Nephron (organoid): ENCODE measurements at regions not wholly inside any gene's neighbourhood (a gene's known extent, or its start where the extent isn't known, plus 50 kb on each side); places are given as distances from the start of the nearest gene placed in this dataset.

ENCODE experiments used
- H3K27ac Mint-ChIP-seq, 3 experiments: 2 replicates each; pipeline ENCODE4 v1.8.0; 2020; ENCODE audit warnings: mixed read lengths in 3 of 3, mild to moderate bottlenecking in 2 of 3, moderate library complexity in 1 of 3
- H3K27me3 Mint-ChIP-seq: 2 replicates; pipeline ENCODE4 v1.8.0; 2021; ENCODE audit warnings: low read depth, mild to moderate bottlenecking, moderate library complexity, mixed read lengths
- H3K36me3 Mint-ChIP-seq: 2 replicates; pipeline ENCODE4 v1.8.0; 2020; ENCODE audit warnings: low read depth, mixed read lengths
- H3K4me1 Mint-ChIP-seq: 2 replicates; pipeline ENCODE4 v1.8.0; 2020; ENCODE audit warnings: mixed read lengths
- H3K4me3 Mint-ChIP-seq, 3 experiments: 2 replicates each; pipeline ENCODE4 v1.8.0; 2020; ENCODE audit warnings: mild to moderate bottlenecking in 3 of 3, mixed read lengths in 3 of 3, moderate library complexity in 2 of 3
- H3K9me3 Mint-ChIP-seq: 2 replicates; pipeline ENCODE4 v1.8.0; 2020; ENCODE audit warnings: mixed read lengths
- CTCF ChIP-seq, 3 experiments: fragments of 200-600 bp; sonication (generic); IDR thresholded peaks; one replicate each; pipeline ENCODE4 v1.5.0; 2021; ENCODE audit warnings: antibody characterized with exemption in 3 of 3; ENCODE audit not compliant: unreplicated experiment in 3 of 3

- TF ChIP-seq CTCF (IDR thresholded peaks at IDR 0.05; ENCODE audit: unreplicated experiment in 3 of 3): no peak
- Mint-ChIP-seq H3K27me3 (peaks cover 6% of the 10 kb centered on the region), H3K9me3 (no peaks in the 10 kb centered on the region), H3K36me3 (no peaks in the 10 kb centered on the region), H3K4me1 (peaks cover 33% of the 10 kb centered on the region), H3K27ac (no peak overlapping the region), H3K4me3 (no peak overlapping the region)
These were observed 485.4 kb downstream of the IRX1 start for GRCh38 chr5:4081059-4081458.

GRCh38 chr5:4081466-4081865 is 485.8 kb downstream of the IRX1 start:
- H3K4me3 Mint-ChIP-seq: no peak overlapping the region
- H3K9me3 Mint-ChIP-seq: no peaks in the 10 kb centered on the region
- no peak for TF ChIP-seq CTCF (IDR thresholded peaks at IDR 0.05; ENCODE audit: unreplicated experiment in 3 of 3)
- H3K27me3 Mint-ChIP-seq: peaks cover 10% of the 10 kb centered on the region
- H3K27ac Mint-ChIP-seq: no peak overlapping the region
- no peaks in the 10 kb centered on the region for H3K36me3 Mint-ChIP-seq
- H3K4me1 Mint-ChIP-seq: peaks cover 33% of the 10 kb centered on the region

GRCh38 chr5:4082966-4083564 is 487.4 kb downstream of the IRX1 start:
- Mint-ChIP-seq H3K9me3 (no peaks in the 10 kb centered on the region), H3K4me1 (peaks cover 33% of the 10 kb centered on the region), H3K27me3 (peaks cover 11% of the 10 kb centered on the region), H3K36me3 (no peaks in the 10 kb centered on the region), H3K27ac (no peak overlapping the region), H3K4me3 (no peak overlapping the region)
- TF ChIP-seq CTCF (IDR thresholded peaks at IDR 0.05; ENCODE audit: unreplicated experiment in 3 of 3): no peak

GRCh38 chr5:4083591-4084337 is 488.1 kb downstream of the IRX1 start:
- no peaks in the 10 kb centered on the region for H3K9me3 Mint-ChIP-seq
- no peak overlapping the region for H3K27ac Mint-ChIP-seq
- H3K27me3 Mint-ChIP-seq: peaks cover 11% of the 10 kb centered on the region
- peaks cover 33% of the 10 kb centered on the region for H3K4me1 Mint-ChIP-seq
- TF ChIP-seq CTCF (IDR thresholded peaks at IDR 0.05; ENCODE audit: unreplicated experiment in 3 of 3): no peak
- H3K36me3 Mint-ChIP-seq: no peaks in the 10 kb centered on the region
- no peak overlapping the region for H3K4me3 Mint-ChIP-seq

- Mint-ChIP-seq H3K36me3 (no peaks in the 10 kb centered on the region), H3K4me1 (peaks cover 24% of the 10 kb centered on the region), H3K4me3 (no peak overlapping the region), H3K27me3 (peaks cover 5% of the 10 kb centered on the region), H3K27ac (no peak overlapping the region), H3K9me3 (no peaks in the 10 kb centered on the region)
- TF ChIP-seq CTCF (IDR thresholded peaks at IDR 0.05; ENCODE audit: unreplicated experiment in 3 of 3): no peak
These were observed 490.4 kb downstream of the IRX1 start for GRCh38 chr5:4086081-4086480.

- Mint-ChIP-seq H3K4me3 (no peak overlapping the region), H3K27me3 (peaks cover 6% of the 10 kb centered on the region), H3K36me3 (no peaks in the 10 kb centered on the region), H3K4me1 (peaks cover 13% of the 10 kb centered on the region), H3K27ac (no peak overlapping the region), H3K9me3 (no peaks in the 10 kb centered on the region)
- no peak for TF ChIP-seq CTCF (IDR thresholded peaks at IDR 0.05; ENCODE audit: unreplicated experiment in 3 of 3)
These were observed 491.5 kb downstream of the IRX1 start for GRCh38 chr5:4087110-4087509.
